ENCODE measurements at regions not wholly inside any gene's neighbourhood (a gene's known extent, or its start where the extent isn't known, plus 50 kb on each side); places are given as distances from the start of the nearest gene placed in this dataset.

DNA sequence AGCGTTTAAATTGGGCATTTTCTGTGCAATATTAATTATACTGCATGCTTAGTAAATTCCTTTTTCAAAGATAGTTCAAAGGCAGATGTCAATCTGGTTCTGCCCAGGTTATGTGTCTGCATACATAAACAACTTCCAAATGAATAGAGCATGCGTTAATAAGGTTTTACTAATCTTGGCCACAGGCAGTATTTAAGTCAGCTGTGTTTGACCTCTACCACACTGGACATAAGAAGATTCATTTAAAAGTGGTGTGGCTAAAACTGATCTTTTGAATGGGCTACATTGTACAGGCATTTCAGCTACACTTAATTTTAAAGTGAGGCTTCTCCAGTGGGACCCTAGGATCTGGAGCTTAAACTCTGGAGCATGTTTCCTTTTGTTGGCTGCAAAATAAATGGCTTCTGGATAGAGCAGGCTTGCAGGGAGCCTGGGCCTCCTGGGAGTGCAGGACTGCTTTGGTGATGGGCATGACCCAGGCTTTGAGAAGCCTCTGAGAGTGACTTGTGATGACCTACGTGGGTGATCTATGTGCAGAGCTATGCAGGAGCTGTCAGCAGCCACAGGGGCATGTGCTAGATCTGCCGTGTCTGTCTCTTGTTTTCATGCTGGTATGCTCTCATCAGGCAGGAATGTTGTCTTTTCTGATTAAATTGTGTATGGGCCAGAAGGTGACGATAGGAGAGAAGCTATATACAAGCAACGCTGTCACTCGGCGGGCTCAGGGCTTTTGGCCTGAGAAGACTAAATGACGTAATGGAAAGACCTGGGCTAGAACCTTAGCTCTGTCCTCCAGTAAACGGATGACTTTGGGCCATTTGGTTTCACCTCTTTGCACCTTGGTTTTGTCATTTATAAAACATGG lies 331.2 kb downstream of the QKI start:
- TF ChIP-seq, protein P1, sequence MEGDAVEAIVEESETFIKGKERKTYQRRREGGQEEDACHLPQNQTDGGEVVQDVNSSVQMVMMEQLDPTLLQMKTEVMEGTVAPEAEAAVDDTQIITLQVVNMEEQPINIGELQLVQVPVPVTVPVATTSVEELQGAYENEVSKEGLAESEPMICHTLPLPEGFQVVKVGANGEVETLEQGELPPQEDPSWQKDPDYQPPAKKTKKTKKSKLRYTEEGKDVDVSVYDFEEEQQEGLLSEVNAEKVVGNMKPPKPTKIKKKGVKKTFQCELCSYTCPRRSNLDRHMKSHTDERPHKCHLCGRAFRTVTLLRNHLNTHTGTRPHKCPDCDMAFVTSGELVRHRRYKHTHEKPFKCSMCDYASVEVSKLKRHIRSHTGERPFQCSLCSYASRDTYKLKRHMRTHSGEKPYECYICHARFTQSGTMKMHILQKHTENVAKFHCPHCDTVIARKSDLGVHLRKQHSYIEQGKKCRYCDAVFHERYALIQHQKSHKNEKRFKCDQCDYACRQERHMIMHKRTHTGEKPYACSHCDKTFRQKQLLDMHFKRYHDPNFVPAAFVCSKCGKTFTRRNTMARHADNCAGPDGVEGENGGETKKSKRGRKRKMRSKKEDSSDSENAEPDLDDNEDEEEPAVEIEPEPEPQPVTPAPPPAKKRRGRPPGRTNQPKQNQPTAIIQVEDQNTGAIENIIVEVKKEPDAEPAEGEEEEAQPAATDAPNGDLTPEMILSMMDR (IDR thresholded peaks at IDR 0.05) = no peak
- TF ChIP-seq POLR2A (IDR thresholded peaks at IDR 0.05) = no peak
